HG02970 (cell line): ENCODE measurements at regions not wholly inside any gene's neighbourhood (a gene's known extent, or its start where the extent isn't known, plus 50 kb on each side); places are given as distances from the start of the nearest gene placed in this dataset.
"Not testable (repeated sequence)": the region's sequence is repeated elsewhere in the genome, so short reads cannot be mapped to it uniquely, and the experiment has no call there.

Experiments
- ATAC-seq: cut with Tn5 transposase; IDR thresholded peaks from one replicate; pipeline ENCODE4 v1.9.1; 2021; ENCODE audit warnings: mild to moderate bottlenecking, moderate library complexity, moderate number of reproducible peaks; ENCODE audit not compliant: unreplicated experiment, low FRiP score

- ATAC-seq: no peak
Observed at GRCh38 chr14:30252783-30253674, 305.9 kb upstream of the G2E3 start.

GRCh38 chr14:30256627-30257026, 302.3 kb upstream of the G2E3 start:
- ATAC-seq: no peak

GRCh38 chr14:30257946-30258661, 300.9 kb upstream of the G2E3 start:
- no peak for ATAC-seq

DNA sequence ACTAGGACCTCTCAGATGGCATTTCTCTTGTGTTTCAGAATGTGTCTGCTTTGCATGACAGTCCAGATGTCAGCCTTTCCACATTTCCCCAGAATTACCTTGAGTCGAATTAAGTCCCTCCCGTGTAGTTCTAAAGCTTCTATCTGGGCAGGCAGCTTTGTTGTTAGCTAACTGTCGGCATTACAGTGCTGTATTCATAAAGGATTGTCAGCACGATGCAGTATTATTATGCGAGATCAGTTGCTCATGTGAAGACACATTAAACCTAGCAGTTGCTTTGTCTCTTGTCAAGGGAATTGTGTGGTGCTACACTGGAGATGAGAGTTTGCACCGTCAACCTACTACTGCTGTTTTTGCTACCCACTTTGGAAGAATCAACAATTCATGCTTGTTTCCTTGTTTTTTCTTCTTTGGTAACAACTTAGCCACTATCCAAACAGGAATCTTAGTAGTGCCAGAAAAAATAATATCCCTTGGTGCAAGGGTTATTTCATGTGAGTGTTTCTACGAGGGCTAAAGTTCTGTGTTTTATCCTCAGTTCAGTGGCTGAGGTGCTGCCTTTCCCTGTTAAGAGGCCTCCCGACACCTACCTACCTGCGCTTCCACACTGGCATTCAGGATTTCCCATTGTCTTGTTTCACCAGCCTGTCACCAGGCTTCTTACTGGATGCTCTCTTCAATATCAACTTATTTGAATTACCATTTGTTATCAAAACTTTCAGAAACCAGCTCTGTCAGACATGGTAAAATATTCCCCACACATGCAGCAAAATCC, 297.9 kb upstream of the G2E3 start:
- no peak for ATAC-seq

- no peak for ATAC-seq
Observed at GRCh38 chr14:30264161-30264560, 294.8 kb upstream of the G2E3 start.

DNA sequence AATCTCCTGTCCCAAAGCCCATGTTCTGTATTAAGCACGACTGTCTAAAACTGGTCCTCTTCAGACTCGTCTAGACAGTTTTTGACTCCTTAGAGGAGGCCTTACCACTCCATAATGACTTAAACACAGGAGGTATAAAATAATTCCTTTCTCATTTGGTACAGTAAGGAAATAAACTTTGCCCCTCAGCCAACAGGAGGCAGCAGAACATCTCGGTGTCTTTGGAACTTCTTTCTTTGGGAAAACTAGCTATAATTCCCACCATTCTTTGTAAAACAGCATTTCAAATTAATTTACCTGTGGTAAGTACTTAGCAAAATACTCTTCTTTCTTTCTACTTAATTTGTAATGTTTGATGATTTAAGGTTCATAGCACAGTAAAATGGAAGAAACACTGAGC, 292.7 kb upstream of the G2E3 start:
- ATAC-seq: no peak

GRCh38 chr14:30267141-30267540, 291.8 kb upstream of the G2E3 start:
- ATAC-seq: no peak

DNA sequence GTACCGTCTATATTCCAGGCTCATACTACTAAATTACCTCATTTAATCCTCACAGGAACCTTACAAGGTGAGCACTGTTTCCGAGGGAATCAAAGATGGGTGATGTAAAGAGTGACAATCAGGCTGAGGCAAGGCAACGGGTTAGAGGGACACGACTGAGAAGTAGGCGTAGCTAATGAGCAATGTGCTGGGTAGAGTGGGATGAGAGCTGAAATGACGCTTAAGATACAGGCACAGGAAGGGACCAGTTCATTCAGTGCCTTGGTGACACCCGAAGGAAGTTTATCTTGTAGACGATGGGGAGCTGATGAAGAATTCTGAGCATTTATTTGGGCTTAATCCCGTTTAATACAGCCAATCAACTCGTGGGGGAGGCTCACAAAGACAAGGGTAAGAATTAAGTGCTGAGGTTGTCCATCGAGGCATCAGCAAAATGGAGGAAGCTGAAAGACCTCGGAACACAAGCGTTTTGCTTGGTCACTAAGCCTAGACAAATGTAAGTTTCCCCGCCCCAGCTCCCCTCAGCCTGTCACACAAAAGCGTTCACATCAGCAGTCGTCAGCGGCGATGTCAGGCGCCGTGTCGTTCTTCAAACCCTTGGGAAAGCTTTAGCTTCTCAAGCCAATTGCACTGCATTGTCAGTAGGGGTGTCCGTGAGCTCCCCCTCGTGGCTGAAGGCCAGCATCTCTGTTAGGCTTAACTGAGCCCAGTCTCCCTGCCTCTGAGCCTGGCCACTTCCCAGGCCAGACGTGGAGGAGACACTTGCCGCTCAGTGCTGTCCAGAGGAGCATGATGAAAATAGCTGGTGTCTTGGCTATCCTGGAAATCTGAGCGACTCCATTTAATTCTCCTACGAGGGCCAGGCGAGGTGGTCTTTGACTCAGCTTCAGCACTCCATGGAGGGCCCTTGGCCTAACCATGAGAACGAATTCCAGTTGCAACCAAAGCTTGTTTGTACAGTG, 288.5 kb upstream of the G2E3 start:
- ATAC-seq: peak; percentile 95

GRCh38 chr14:30271811-30272323, 287.1 kb upstream of the G2E3 start:
- ATAC-seq: no peak

DNA sequence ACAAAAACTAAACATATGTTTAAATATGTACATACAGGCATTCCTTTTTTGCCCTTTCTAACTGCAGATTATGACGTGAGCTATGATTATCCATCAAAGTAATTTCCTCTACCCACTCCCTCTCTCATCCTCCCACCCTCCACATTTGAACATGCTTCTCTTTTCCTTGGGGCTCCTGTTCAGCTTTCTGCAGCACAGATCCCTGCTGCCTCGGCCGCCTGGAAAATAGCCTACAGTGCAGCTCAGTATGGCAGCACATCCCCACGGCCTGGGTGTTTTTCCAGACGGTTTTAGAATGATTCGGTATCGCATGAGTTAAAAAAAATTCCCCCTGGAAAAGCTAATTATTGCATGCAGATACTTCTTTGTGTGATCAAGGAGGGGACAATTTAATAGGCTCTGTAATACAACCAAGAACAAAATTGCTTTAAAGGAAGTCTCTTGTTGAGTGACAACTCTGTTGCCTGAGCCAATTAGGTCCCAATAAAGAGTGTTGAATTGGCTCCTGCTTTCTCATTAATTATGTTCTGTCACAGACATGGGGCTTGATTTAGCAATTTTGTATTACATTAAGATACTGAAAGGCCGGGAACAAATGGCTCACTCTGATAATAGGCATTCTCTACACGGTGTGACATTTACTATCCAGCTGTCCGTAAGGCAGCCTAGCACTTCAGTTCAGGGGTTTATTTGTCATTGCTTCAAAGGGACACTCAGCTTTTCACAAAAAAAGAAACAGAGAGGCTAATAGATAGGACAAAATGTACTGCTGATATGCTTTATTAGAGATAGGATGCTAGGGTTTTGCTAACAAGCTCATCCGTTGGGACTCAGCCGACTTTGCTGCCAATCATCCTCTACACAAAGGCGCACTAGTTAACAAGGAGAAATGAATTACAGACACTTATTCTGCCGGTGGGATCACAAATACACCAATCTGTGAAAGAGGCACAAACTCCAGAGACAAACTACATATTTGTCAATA, 285.8 kb upstream of the G2E3 start:
- ATAC-seq: no peak

GRCh38 chr14:30275604-30276003, 283.4 kb upstream of the G2E3 start:
- ATAC-seq: no peak

GRCh38 chr14:30277268-30277667, 281.7 kb upstream of the G2E3 start:
- ATAC-seq: no peak

DNA sequence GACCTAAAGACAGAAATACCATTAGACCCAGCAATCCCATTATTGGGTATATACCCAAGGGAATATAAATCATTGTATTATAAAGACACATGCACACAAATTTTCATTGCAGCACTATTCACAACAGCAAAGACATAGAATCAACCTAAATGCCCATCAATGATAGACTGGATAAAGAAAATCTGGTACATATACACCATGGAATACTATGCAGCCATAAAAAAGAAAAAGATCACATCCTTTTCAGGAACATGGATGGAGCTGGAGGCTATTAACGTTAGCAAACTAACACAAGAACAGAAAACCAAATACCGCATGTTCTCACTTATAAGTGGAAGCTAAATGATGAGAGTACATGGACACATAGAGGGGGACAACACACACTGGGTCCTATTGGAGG, 280.1 kb upstream of the G2E3 start:
- ATAC-seq: not testable (repeated sequence)

DNA sequence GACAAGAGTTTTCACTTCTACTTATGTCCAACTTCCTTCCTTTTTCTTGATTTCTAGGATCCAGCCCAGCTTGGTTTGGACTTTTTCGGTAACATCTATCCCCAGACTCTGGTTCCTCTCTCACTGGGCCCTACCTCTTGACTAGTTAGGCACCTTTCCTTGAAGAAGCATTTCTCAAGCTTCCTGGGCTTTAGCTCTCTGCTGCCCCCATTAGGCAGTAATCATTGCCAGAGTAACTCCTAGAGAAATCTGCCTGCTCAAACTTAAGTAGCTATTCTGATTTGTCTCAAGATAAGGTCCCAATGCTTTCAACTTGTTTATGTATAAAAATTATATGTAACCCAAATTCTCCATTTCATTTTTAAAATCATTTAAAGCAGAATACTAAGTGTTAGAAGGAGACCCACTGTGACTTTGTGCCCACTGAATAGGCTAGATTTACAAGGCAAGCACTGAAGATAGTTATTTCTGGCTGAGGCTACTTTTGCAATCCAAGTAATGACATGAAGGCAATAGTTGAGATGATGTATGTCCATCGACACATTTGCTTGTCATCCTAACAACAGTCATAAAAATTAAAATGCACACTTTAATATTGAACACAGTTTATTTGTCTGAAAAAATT, 275.0 kb upstream of the G2E3 start:
- ATAC-seq: no peak

- no peak for ATAC-seq
Observed at GRCh38 chr14:30284808-30285207, 274.1 kb upstream of the G2E3 start.

DNA sequence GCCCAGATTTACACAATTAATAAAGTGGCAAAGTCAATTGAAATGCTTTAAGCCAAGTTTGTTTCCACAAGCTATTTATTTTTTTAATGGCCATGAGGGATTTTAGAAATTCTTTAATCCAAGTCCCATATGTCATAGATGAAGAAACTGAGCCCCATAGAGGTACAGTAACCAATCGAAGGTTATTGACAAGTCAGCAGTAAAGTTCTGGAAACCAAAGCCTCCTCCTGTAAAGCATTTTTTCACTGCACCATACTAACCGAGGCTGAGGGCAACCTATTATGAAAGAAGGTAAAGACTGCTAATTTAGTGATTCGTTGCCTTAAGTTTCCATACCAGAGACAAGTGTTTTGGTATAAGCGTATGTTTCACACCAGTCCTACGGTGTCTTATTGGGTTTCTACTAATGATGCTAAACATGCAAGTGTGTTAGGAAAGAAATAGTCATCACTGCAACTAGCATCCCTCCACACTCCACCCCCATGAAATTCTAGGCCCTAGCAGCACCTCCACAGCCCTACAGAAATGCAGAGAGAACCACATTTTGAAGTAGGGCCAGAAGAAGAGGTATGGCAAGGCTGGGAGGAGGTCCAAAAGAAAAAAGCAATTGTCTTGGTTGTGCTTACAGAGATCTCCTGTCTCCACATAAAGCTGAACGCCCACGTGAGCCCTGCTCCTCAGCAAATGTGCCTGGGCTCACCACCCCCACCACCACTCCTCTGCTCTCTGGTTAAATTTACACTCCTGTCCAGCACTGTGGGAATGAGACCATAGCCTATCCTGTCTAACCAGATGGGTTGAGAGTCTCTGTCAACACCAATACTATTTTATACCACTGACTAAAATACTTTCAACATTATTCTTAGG, 271.1 kb upstream of the G2E3 start:
- ATAC-seq: no peak

DNA sequence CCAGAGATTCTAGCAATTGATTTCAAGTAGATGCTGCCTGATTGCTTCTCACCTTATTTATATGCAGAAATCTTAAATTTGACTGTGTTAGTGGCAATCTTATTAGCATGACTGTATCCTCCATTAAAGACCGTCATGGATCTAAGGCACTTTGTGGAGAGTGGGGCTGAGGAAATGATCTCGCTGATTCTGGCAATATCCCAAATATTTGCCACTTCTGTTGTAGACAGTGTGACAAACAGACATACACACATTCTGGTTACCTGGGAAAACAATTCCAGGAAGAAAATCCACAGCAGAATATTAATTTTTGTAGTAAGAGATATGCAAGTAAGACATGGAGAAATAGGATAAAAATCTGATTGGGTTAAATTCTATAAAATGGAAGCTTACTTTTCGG, 269.0 kb upstream of the G2E3 start:
- no peak for ATAC-seq
